HUES6 (cell line): ENCODE measurements at regions not wholly inside any gene's neighbourhood (a gene's known extent, or its start where the extent isn't known, plus 50 kb on each side); places are given as distances from the start of the nearest gene placed in this dataset.

ENCODE experiments used
- H3K27ac ChIP-seq: 2 replicates; pipeline ENCODE4 v1.7.0; 2013; ENCODE audit warnings: low read depth, mild to moderate bottlenecking, low read length, inconsistent platforms
- H3K27me3 ChIP-seq: 2 replicates; pipeline ENCODE4 v1.6.1; 2013; ENCODE audit warnings: low read length; ENCODE audit not compliant: control insufficient read depth, insufficient read depth
- H3K36me3 ChIP-seq: 2 replicates; pipeline ENCODE4 v1.6.1; 2013; ENCODE audit warnings: low read length; ENCODE audit not compliant: control insufficient read depth, insufficient read depth
- H3K4me1 ChIP-seq: 2 replicates; pipeline ENCODE4 v1.6.1; 2013; ENCODE audit warnings: low read length; ENCODE audit not compliant: control insufficient read depth, insufficient read depth
- H3K4me3 ChIP-seq: 2 replicates; pipeline ENCODE4 v1.5.1; 2013; ENCODE audit warnings: low read depth, low read length
- H3K9ac ChIP-seq: one replicate; pipeline ENCODE4 v1.6.1; 2013; ENCODE audit warnings: mild to moderate bottlenecking, low read length
- H3K9me3 ChIP-seq: 2 replicates; pipeline ENCODE4 v1.6.1; 2013; ENCODE audit warnings: low read depth, low read length; ENCODE audit not compliant: control insufficient read depth, insufficient read depth

- Histone ChIP-seq H3K4me1 (no peaks in the 10 kb centered on the region; the same call in 1 of the 2 replicates), H3K4me3 (no peak overlapping the region), H3K27me3 (no peaks in the 10 kb centered on the region), H3K27ac (no peak overlapping the region), H3K9ac (no peak overlapping the region), H3K9me3 (no peaks in the 10 kb centered on the region), H3K36me3 (no peaks in the 10 kb centered on the region)
These were observed 214.9 kb upstream of the MPHOSPH6 start for GRCh38 chr16:82384949-82385348.

- H3K4me1 ChIP-seq: no peaks in the 10 kb centered on the region; the same call in 1 of the 2 replicates
- no peaks in the 10 kb centered on the region for H3K36me3 ChIP-seq
- H3K27me3 ChIP-seq: no peaks in the 10 kb centered on the region
- H3K4me3 ChIP-seq: no peak overlapping the region
- no peak overlapping the region for H3K9ac ChIP-seq
- H3K9me3 ChIP-seq: no peaks in the 10 kb centered on the region
- H3K27ac ChIP-seq: no peak overlapping the region
These were observed 214.0 kb upstream of the MPHOSPH6 start for GRCh38 chr16:82384017-82384416.

- Histone ChIP-seq H3K4me3 (no peak overlapping the region), H3K27ac (no peak overlapping the region), H3K9me3 (no peaks in the 10 kb centered on the region), H3K4me1 (no peaks in the 10 kb centered on the region; the same call in 1 of the 2 replicates), H3K27me3 (no peaks in the 10 kb centered on the region), H3K9ac (no peak overlapping the region), H3K36me3 (no peaks in the 10 kb centered on the region)
These were observed 212.5 kb upstream of the MPHOSPH6 start for GRCh38 chr16:82382521-82382920.

GRCh38 chr16:82379551-82379950, 209.5 kb upstream of the MPHOSPH6 start:
- Histone ChIP-seq H3K27ac (no peak overlapping the region), H3K27me3 (no peaks in the 10 kb centered on the region)

GRCh38 chr16:82373976-82374375, 204.0 kb upstream of the MPHOSPH6 start:
- Histone ChIP-seq H3K9ac (no peak overlapping the region), H3K27me3 (no peaks in the 10 kb centered on the region), H3K4me1 (no peaks in the 10 kb centered on the region), H3K27ac (no peak overlapping the region), H3K4me3 (no peak overlapping the region), H3K36me3 (no peaks in the 10 kb centered on the region), H3K9me3 (no peaks in the 10 kb centered on the region)

More at GRCh38 chr16:82379551-82379950, 209.5 kb upstream of the MPHOSPH6 start:
- Histone ChIP-seq H3K9me3 (no peaks in the 10 kb centered on the region), H3K4me3 (no peak overlapping the region), H3K36me3 (no peaks in the 10 kb centered on the region), H3K9ac (no peak overlapping the region), H3K4me1 (no peaks in the 10 kb centered on the region; the same call in 1 of the 2 replicates)

GRCh38 chr16:82370282-82370681, 200.3 kb upstream of the MPHOSPH6 start:
- H3K27ac ChIP-seq: no peak overlapping the region
- H3K9me3 ChIP-seq: no peaks in the 10 kb centered on the region
- H3K4me3 ChIP-seq: no peak overlapping the region
- H3K4me1 ChIP-seq: no peaks in the 10 kb centered on the region
- no peaks in the 10 kb centered on the region for H3K36me3 ChIP-seq
- H3K9ac ChIP-seq: no peak overlapping the region
- H3K27me3 ChIP-seq: no peaks in the 10 kb centered on the region

GRCh38 chr16:82368041-82368440, 198.0 kb upstream of the MPHOSPH6 start:
- Histone ChIP-seq H3K9ac (no peak overlapping the region), H3K27ac (no peak overlapping the region), H3K27me3 (no peaks in the 10 kb centered on the region)

GRCh38 chr16:82366462-82366861, 196.4 kb upstream of the MPHOSPH6 start:
- no peak overlapping the region for H3K27ac ChIP-seq
- H3K9ac ChIP-seq: no peak overlapping the region
- H3K27me3 ChIP-seq: no peaks in the 10 kb centered on the region
- peaks cover 5% of the 10 kb centered on the region; the same call in 1 of the 2 replicates for H3K4me1 ChIP-seq
- no peaks in the 10 kb centered on the region for H3K36me3 ChIP-seq
- no peak overlapping the region for H3K4me3 ChIP-seq
- no peaks in the 10 kb centered on the region for H3K9me3 ChIP-seq

More at GRCh38 chr16:82368041-82368440, 198.0 kb upstream of the MPHOSPH6 start:
- Histone ChIP-seq H3K9me3 (no peaks in the 10 kb centered on the region), H3K36me3 (no peaks in the 10 kb centered on the region), H3K4me1 (no peaks in the 10 kb centered on the region; the same call in 1 of the 2 replicates), H3K4me3 (no peak overlapping the region)

- no peaks in the 10 kb centered on the region for H3K36me3 ChIP-seq
- H3K27ac ChIP-seq: no peak overlapping the region
- no peaks in the 10 kb centered on the region for H3K9me3 ChIP-seq
- H3K4me3 ChIP-seq: no peak overlapping the region
- peaks cover 5% of the 10 kb centered on the region; the same call in 1 of the 2 replicates for H3K4me1 ChIP-seq
- H3K27me3 ChIP-seq: no peaks in the 10 kb centered on the region
- no peak overlapping the region for H3K9ac ChIP-seq
These were observed 194.7 kb upstream of the MPHOSPH6 start for GRCh38 chr16:82364690-82365089.

- no peaks in the 10 kb centered on the region for H3K36me3 ChIP-seq
- H3K9me3 ChIP-seq: peaks cover 4% of the 10 kb centered on the region; the same call in 1 of the 2 replicates
- H3K4me3 ChIP-seq: no peak overlapping the region
- H3K9ac ChIP-seq: no peak overlapping the region
- H3K4me1 ChIP-seq: peaks cover 5% of the 10 kb centered on the region; the same call in 1 of the 2 replicates
- no peak overlapping the region for H3K27ac ChIP-seq
- no peaks in the 10 kb centered on the region for H3K27me3 ChIP-seq
These were observed 193.2 kb upstream of the MPHOSPH6 start for GRCh38 chr16:82363026-82363816.

GRCh38 chr16:82361885-82362284, 191.9 kb upstream of the MPHOSPH6 start:
- H3K9me3 ChIP-seq: peaks cover 4% of the 10 kb centered on the region; the same call in 1 of the 2 replicates
- no peak overlapping the region for H3K9ac ChIP-seq
- H3K4me1 ChIP-seq: peaks cover 5% of the 10 kb centered on the region; the same call in 1 of the 2 replicates
- H3K36me3 ChIP-seq: no peaks in the 10 kb centered on the region
- no peak overlapping the region for H3K27ac ChIP-seq
- no peak overlapping the region for H3K4me3 ChIP-seq
- H3K27me3 ChIP-seq: no peaks in the 10 kb centered on the region
